Breast epithelium (tissue), 3 donors: ENCODE measurements at regions not wholly inside any gene's neighbourhood (a gene's known extent, or its start where the extent isn't known, plus 50 kb on each side); places are given as distances from the start of the nearest gene placed in this dataset.

Experiments
- CTCF ChIP-seq, 3 donors: fragments of 450-650 bp; IDR thresholded peaks; one replicate each; pipeline ENCODE4 v1.5.1; 2016 to 2017; ENCODE audit warnings: antibody characterized with exemption in 3 of 3, mild to moderate bottlenecking in 3 of 3, moderate library complexity in 3 of 3
- POLR2A ChIP-seq: fragments of 450-650 bp; IDR thresholded peaks from one replicate; pipeline ENCODE4 v1.6.1; 2016; ENCODE audit warnings: antibody characterized with exemption, mild to moderate bottlenecking, moderate library complexity

- no peak for TF ChIP-seq POLR2A
- TF ChIP-seq CTCF (IDR thresholded peaks at IDR 0.05): no peak
Measured at GRCh38 chr5:168239325-168239724, 52.1 kb upstream of the WWC1 start.
